H1 (cell line): ENCODE measurements at regions not wholly inside any gene's neighbourhood (a gene's known extent, or its start where the extent isn't known, plus 50 kb on each side); places are given as distances from the start of the nearest gene placed in this dataset.
"Not testable (repeated sequence)": the region's sequence is repeated elsewhere in the genome, so short reads cannot be mapped to it uniquely, and the experiment has no call there.

Source experiments
- TCF12 ChIP-seq: IDR thresholded peaks from 2 replicates; pipeline ENCODE4 v1.6.1; 2011; ENCODE audit warnings: low read depth, mild to moderate bottlenecking, low read length
- TF ChIP-seq, protein P1 (sequence below), 3 experiments: IDR thresholded peaks; 1 replicate in 2 of 3; 2 replicates in 1 of 3; pipeline versions ENCODE4 v1.5.1 to v1.6.1; 2011; ENCODE audit warnings: low read length in 3 of 3, mild to moderate bottlenecking in 3 of 3, inconsistent platforms in 2 of 3, low read depth in 1 of 3, moderate library complexity in 1 of 3; ENCODE audit not compliant: insufficient read depth in 1 of 3; ENCODE audit errors: control extremely low read depth in 1 of 3

DNA sequence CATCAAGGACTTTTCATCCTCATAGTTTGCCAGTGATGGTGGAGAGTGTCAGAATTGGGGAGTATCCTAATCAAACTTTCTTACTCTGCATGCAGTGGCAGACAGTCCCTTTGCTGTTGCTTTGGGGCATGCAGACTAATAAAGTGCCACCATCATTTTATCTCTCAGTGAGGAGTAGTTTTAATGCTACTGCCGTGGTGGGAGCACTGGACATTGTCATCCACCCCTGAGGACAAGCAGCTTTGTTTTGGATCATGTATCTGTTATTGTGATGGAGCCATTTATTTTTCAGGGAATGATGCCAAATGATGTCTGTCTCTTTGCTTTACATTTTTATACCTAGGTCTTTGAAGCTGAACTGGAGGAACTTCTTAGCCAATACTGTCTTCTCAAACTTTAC, 1226.9 kb downstream of the FOXD4L5 start:
- TF ChIP-seq, protein P1, sequence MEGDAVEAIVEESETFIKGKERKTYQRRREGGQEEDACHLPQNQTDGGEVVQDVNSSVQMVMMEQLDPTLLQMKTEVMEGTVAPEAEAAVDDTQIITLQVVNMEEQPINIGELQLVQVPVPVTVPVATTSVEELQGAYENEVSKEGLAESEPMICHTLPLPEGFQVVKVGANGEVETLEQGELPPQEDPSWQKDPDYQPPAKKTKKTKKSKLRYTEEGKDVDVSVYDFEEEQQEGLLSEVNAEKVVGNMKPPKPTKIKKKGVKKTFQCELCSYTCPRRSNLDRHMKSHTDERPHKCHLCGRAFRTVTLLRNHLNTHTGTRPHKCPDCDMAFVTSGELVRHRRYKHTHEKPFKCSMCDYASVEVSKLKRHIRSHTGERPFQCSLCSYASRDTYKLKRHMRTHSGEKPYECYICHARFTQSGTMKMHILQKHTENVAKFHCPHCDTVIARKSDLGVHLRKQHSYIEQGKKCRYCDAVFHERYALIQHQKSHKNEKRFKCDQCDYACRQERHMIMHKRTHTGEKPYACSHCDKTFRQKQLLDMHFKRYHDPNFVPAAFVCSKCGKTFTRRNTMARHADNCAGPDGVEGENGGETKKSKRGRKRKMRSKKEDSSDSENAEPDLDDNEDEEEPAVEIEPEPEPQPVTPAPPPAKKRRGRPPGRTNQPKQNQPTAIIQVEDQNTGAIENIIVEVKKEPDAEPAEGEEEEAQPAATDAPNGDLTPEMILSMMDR (IDR thresholded peaks at IDR 0.05; ENCODE audit: control extremely low read depth in 1 of 3, insufficient read depth in 1 of 3, low read depth in 1 of 3, low read length in 3 of 3) = not testable (repeated sequence)
- TF ChIP-seq TCF12 = not testable (repeated sequence)
